ENCODE measurements at regions not wholly inside any gene's neighbourhood (a gene's known extent, or its start where the extent isn't known, plus 50 kb on each side); places are given as distances from the start of the nearest gene placed in this dataset.
"Not testable (repeated sequence)": the region's sequence is repeated elsewhere in the genome, so short reads cannot be mapped to it uniquely, and the experiment has no call there.

- not testable (repeated sequence) for DNase-seq; ATAC-seq; H3K9me3 Mint-ChIP-seq; H3K36me3 Mint-ChIP-seq (ENCODE audit: insufficient read depth); H3K4me3 Mint-ChIP-seq; H3K4me1 Mint-ChIP-seq (ENCODE audit: low read depth); H3K27me3 Mint-ChIP-seq (ENCODE audit: low read depth)
These were observed 63.5 kb downstream of the UNC93B1 start for GRCh38 chr11:67940440-67940839.

GRCh38 chr11:67938964-67939363 is 64.9 kb downstream of the UNC93B1 start:
- H3K9me3 Mint-ChIP-seq: not testable (repeated sequence)

GRCh38 chr11:67938371-67938770 is 65.5 kb downstream of the UNC93B1 start:
- H3K4me1 Mint-ChIP-seq (ENCODE audit: low read depth); H3K4me3 Mint-ChIP-seq; H3K9me3 Mint-ChIP-seq; H3K27me3 Mint-ChIP-seq (ENCODE audit: low read depth); ATAC-seq; H3K36me3 Mint-ChIP-seq (ENCODE audit: insufficient read depth); DNase-seq: not testable (repeated sequence)

More at GRCh38 chr11:67938964-67939363, 64.9 kb downstream of the UNC93B1 start:
- not testable (repeated sequence) for H3K4me1 Mint-ChIP-seq (ENCODE audit: low read depth); DNase-seq; H3K27me3 Mint-ChIP-seq (ENCODE audit: low read depth); ATAC-seq; H3K4me3 Mint-ChIP-seq; H3K36me3 Mint-ChIP-seq (ENCODE audit: insufficient read depth)

- not testable (repeated sequence) for ATAC-seq; H3K27me3 Mint-ChIP-seq (ENCODE audit: low read depth); H3K36me3 Mint-ChIP-seq (ENCODE audit: insufficient read depth); H3K4me3 Mint-ChIP-seq; DNase-seq; H3K9me3 Mint-ChIP-seq
- H3K4me1 Mint-ChIP-seq (ENCODE audit: low read depth): peaks cover 17% of the 10 kb centered on the region
These were observed 80.3 kb downstream of the UNC93B1 start for GRCh38 chr11:67923565-67923964.

GRCh38 chr11:67920546-67920945 is 83.4 kb downstream of the UNC93B1 start:
- peaks cover 23% of the 10 kb centered on the region for H3K4me1 Mint-ChIP-seq (ENCODE audit: low read depth)

GRCh38 chr11:67912184-67912583 is 91.7 kb downstream of the UNC93B1 start:
- not testable (repeated sequence) for DNase-seq; H3K4me1 Mint-ChIP-seq (ENCODE audit: low read depth); H3K4me3 Mint-ChIP-seq; H3K27me3 Mint-ChIP-seq (ENCODE audit: low read depth); H3K36me3 Mint-ChIP-seq (ENCODE audit: insufficient read depth); ATAC-seq
- peaks cover 12% of the 10 kb centered on the region for H3K9me3 Mint-ChIP-seq

More at GRCh38 chr11:67920546-67920945, 83.4 kb downstream of the UNC93B1 start:
- ATAC-seq; H3K36me3 Mint-ChIP-seq (ENCODE audit: insufficient read depth); H3K27me3 Mint-ChIP-seq (ENCODE audit: low read depth); DNase-seq; H3K9me3 Mint-ChIP-seq: not testable (repeated sequence)
- H3K4me3 Mint-ChIP-seq: peak overlapping the region; percentile 72

- not testable (repeated sequence) for H3K4me1 Mint-ChIP-seq (ENCODE audit: low read depth); H3K4me3 Mint-ChIP-seq; DNase-seq; ATAC-seq; H3K36me3 Mint-ChIP-seq (ENCODE audit: insufficient read depth); H3K27me3 Mint-ChIP-seq (ENCODE audit: low read depth)
- H3K9me3 Mint-ChIP-seq: peaks cover 12% of the 10 kb centered on the region
These were observed 92.7 kb downstream of the UNC93B1 start for GRCh38 chr11:67911211-67911610.

GRCh38 chr11:67910803-67911202 is 93.1 kb downstream of the UNC93B1 start:
- ATAC-seq; DNase-seq; H3K4me1 Mint-ChIP-seq (ENCODE audit: low read depth); H3K4me3 Mint-ChIP-seq; H3K36me3 Mint-ChIP-seq (ENCODE audit: insufficient read depth); H3K27me3 Mint-ChIP-seq (ENCODE audit: low read depth): not testable (repeated sequence)
- H3K9me3 Mint-ChIP-seq: peaks cover 12% of the 10 kb centered on the region

GRCh38 chr11:67906969-67907368 is 96.9 kb downstream of the UNC93B1 start:
- H3K4me1 Mint-ChIP-seq (ENCODE audit: low read depth); H3K36me3 Mint-ChIP-seq (ENCODE audit: insufficient read depth); H3K9me3 Mint-ChIP-seq; ATAC-seq; DNase-seq; H3K27me3 Mint-ChIP-seq (ENCODE audit: low read depth); H3K4me3 Mint-ChIP-seq: not testable (repeated sequence)

- not testable (repeated sequence) for H3K27me3 Mint-ChIP-seq (ENCODE audit: low read depth); H3K4me1 Mint-ChIP-seq (ENCODE audit: low read depth); DNase-seq; H3K9me3 Mint-ChIP-seq; H3K4me3 Mint-ChIP-seq; ATAC-seq; H3K36me3 Mint-ChIP-seq (ENCODE audit: insufficient read depth)
These were observed 104.4 kb downstream of the UNC93B1 start for GRCh38 chr11:67899462-67899861.

GRCh38 chr11:67893487-67893886 is 110.4 kb downstream of the UNC93B1 start:
- H3K4me3 Mint-ChIP-seq; DNase-seq; H3K9me3 Mint-ChIP-seq; ATAC-seq; H3K4me1 Mint-ChIP-seq (ENCODE audit: low read depth); H3K27me3 Mint-ChIP-seq (ENCODE audit: low read depth): not testable (repeated sequence)
- H3K36me3 Mint-ChIP-seq (ENCODE audit: insufficient read depth): peaks cover 15% of the 10 kb centered on the region

- ATAC-seq; H3K4me3 Mint-ChIP-seq; H3K27me3 Mint-ChIP-seq (ENCODE audit: low read depth); DNase-seq; H3K9me3 Mint-ChIP-seq: not testable (repeated sequence)
- peaks cover 20% of the 10 kb centered on the region for H3K4me1 Mint-ChIP-seq (ENCODE audit: low read depth)
- peaks cover 14% of the 10 kb centered on the region for H3K36me3 Mint-ChIP-seq (ENCODE audit: insufficient read depth)
These were observed 114.3 kb downstream of the UNC93B1 start for GRCh38 chr11:67889646-67890045.

- H3K27me3 Mint-ChIP-seq (ENCODE audit: low read depth); H3K36me3 Mint-ChIP-seq (ENCODE audit: insufficient read depth); H3K9me3 Mint-ChIP-seq; H3K4me3 Mint-ChIP-seq; DNase-seq; ATAC-seq: not testable (repeated sequence)
- peaks cover 35% of the 10 kb centered on the region for H3K4me1 Mint-ChIP-seq (ENCODE audit: low read depth)
These were observed 115.8 kb downstream of the UNC93B1 start for GRCh38 chr11:67888056-67888455.

- not testable (repeated sequence) for H3K27me3 Mint-ChIP-seq (ENCODE audit: low read depth); H3K36me3 Mint-ChIP-seq (ENCODE audit: insufficient read depth); H3K9me3 Mint-ChIP-seq; DNase-seq; ATAC-seq
- Mint-ChIP-seq H3K4me1 (ENCODE audit: low read depth) (peaks cover 36% of the 10 kb centered on the region), H3K4me3 (peak overlapping the region; percentile 59)
These were observed 117.2 kb downstream of the UNC93B1 start for GRCh38 chr11:67886672-67887071.

- not testable (repeated sequence) for H3K27me3 Mint-ChIP-seq (ENCODE audit: low read depth); H3K9me3 Mint-ChIP-seq; DNase-seq; ATAC-seq; H3K36me3 Mint-ChIP-seq (ENCODE audit: insufficient read depth)
- peak overlapping the region; percentile 59 for H3K4me3 Mint-ChIP-seq
- H3K4me1 Mint-ChIP-seq (ENCODE audit: low read depth): peaks cover 36% of the 10 kb centered on the region
These were observed 117.7 kb downstream of the UNC93B1 start for GRCh38 chr11:67886207-67886606.

GRCh38 chr11:67885574-67885973 is 118.3 kb downstream of the UNC93B1 start:
- H3K9me3 Mint-ChIP-seq; ATAC-seq; H3K27me3 Mint-ChIP-seq (ENCODE audit: low read depth); H3K36me3 Mint-ChIP-seq (ENCODE audit: insufficient read depth); DNase-seq: not testable (repeated sequence)
- peaks cover 36% of the 10 kb centered on the region for H3K4me1 Mint-ChIP-seq (ENCODE audit: low read depth)
- peak overlapping the region; percentile 79 for H3K4me3 Mint-ChIP-seq

All from activated T-cell treated with anti-CD3 and anti-CD28 coated beads, Interleukin-2, amount 50 U/mL, for 4 hours (primary cell).